Femur (tissue), 1 donor: ENCODE measurements at regions not wholly inside any gene's neighbourhood (a gene's known extent, or its start where the extent isn't known, plus 50 kb on each side); places are given as distances from the start of the nearest gene placed in this dataset.

Experiments used
- DNase-seq: peaks from one replicate; pipeline ENCODE4 v3.0.0-alpha.2; 2017

DNA sequence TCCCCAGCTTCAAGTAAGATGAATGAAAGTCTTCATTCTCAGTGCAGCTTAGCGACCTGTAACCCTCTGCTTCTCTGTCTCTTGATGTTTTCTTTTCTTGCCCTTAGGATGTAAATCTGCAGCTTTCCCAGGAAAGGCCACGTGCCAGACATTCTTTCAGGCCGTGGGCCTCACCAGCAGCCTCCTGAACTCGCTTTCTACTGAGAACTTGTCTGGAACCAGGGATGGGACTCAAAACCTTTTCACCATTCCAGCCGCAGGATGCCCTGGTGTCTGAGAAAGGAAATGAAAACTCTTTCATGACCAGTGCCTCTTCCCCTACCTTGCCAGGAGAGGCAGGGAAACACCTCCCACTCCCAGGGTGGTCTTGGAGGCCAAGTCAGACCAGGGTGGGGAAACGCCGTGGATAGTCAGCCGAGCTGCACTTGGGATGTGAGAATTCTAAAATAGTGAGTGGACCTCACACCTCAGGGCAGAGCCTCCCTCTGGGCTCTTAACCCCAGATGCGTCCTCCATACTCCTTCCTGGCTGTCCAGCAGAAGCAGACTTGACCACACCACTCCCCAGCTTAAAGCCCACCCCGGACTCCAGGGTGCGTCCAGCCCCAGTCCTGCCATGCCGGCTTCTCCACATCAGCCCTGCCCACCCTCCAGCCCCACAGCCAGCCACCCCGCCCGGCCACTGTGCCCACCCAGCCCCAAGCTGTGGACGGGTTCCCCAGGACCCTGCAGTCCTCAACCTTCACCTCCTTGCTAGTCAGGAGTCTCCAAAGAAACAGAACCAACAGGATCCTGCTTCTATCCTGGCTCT is 115.5 kb downstream of the TWIST2 start:
- DNase-seq: no peak

DNA sequence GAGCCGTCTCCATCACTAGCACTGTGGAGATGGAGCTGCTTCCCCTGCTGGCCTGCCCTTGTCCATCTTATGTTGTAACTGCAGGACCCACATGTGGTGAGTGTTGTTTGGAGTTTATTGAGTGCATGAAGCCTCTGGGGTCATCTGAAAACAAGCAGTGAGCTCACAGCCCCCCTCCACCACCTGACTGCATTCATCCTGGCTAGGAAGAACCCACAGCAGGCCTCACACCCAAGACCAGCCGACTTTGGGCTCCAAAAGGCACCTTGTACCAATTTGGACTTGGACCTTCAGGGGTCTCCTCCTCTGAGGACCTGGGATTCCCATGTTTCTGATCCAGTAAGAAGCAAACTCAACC is 116.1 kb downstream of the TWIST2 start:
- no peak for DNase-seq

DNA sequence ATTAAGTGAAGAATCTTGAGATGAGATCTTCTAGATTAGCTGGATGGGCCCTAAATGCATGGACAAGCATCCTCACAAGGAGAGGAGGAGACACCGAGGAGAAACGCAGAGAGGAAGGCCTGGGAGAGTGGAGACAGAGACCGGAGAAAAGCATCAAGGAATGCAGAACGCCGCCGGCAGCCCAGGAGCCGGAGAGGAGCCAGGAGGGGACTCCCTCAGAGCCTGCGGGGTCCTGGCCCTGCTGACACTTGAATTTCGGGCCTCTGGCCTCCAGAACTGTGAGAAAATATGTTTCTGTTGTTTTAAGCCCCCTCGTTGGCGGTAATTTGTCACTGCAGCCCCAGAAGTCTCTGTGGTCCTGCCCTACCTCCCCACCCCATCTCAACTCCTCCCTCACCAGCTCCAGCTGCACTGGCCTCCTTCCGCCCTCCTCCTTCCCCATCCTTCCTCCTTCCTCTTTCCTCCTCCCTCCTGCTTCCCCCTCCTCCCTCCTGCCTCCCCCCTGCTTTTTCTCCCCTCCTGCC is 116.7 kb downstream of the TWIST2 start:
- no peak for DNase-seq

- DNase-seq: no peak
Observed at GRCh38 chr2:238965371-238966071, 117.6 kb downstream of the TWIST2 start.

GRCh38 chr2:238966072-238966937 is 118.4 kb downstream of the TWIST2 start:
- no peak for DNase-seq

DNA sequence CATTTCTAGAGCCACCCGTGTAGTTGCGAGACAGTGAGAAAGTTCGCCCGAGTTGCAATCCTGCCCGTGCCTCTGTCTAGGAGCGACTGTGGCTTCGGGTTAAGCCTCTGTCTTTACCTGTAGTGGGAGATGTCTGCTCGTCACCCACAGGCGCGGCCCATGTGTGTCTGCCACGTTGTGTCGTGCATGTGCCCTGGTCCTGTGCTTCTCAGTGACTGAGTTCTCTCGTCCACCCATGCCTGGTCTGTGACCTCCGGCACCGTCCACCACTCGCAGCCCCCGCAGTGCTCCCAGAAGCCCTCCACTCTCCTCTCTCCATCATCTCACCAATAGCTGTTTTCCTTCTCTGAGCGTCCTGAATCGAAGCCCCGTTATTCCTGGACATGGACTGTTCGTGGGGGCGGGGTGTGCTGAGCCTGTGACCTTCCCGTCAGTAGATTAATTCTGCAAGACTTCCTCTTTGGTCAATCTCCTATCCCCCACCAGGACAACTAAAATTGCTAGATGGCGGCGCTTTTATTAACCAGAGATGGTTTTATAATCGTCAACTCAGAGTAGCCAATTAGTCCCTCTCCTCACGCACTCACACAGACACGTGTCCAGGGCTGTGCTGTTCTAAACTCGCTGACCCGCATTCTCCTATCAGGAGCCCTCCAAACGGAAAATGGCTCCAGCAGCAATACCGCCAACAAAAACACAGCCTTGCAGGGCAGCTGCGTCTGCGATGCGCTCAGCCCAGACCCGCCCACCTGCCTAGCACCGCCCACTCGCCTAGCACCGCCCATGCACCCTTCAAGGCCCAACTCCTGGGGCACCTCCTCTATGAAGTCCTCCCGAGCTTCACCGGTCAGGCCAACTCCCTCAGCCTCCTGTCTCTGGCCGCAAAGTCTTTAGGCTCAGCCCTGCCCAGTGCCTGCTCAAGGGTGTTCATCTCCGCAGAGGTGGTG is 119.4 kb downstream of the TWIST2 start:
- DNase-seq: no peak

- no peak for DNase-seq
Observed at GRCh38 chr2:238967978-238968360, 120.1 kb downstream of the TWIST2 start.

GRCh38 chr2:238968616-238969384 is 120.9 kb downstream of the TWIST2 start:
- DNase-seq: no peak

DNA sequence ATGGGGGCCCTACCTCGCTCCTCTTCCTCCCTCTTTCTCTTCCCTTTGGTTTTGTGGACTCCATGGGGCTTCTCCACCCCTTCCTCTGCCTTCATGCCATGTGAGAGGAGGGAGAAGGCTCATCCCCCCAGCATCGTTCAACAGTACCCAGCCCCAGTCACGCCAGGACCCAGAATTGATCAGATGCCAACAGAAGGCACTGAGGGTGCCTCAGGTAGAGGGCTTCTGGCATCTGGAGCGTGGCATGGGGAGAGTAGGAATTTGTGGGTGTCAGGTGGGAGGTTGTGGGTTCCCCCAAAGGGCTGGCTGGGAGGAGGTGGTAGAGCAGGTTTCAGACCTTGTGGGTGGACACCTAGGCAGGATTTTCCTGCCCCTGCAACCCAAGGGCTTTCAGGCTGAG is 122.0 kb downstream of the TWIST2 start:
- no peak for DNase-seq

GRCh38 chr2:238970553-238971081 is 122.7 kb downstream of the TWIST2 start:
- peak; percentile 71 for DNase-seq

DNA sequence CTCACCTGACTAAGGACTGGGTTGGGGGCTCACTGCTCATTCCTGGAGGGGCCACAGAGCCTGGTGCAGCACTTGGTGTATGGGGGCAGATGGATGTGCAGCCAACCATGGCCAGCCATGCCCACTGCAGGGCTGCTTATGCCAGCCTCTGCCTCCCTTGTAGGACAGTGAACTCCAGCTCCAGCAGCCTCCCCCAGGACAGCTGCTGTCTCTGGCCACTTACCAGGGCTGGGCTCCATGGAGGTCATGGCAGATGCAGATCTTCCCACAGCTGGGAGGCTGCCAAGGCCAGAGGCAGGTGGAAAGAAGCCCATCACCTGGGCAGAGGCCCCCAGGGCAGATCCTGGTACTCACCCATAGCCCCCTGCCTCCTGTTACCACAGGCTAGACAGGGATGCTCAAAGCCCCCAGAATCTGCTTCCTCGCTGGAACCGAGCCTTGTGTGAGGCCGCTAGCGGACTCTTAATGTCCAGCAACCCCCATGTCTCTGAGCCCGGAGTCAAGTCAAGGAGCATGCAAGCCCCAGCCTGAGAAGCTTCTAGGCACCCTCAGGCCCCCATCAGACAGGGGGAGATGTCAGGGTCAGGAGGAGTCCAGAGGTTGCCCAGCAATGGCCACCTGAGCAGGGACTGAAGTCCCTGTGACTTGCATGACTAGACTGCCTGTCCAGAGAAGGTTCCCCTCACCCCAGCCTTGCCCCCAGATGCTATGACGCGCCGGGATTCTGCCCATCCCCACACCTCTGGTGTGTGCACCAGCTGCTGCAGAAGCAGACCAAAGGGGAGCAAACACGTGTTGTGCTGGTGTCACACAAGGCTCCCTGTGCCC is 123.6 kb downstream of the TWIST2 start:
- no peak for DNase-seq

- no peak for DNase-seq
Observed at GRCh38 chr2:238972146-238972445, 124.2 kb downstream of the TWIST2 start.

- DNase-seq: no peak
Observed at GRCh38 chr2:238973038-238973739, 125.3 kb downstream of the TWIST2 start.

- no peak for DNase-seq
Observed at GRCh38 chr2:238974081-238974480, 126.2 kb downstream of the TWIST2 start.

DNA sequence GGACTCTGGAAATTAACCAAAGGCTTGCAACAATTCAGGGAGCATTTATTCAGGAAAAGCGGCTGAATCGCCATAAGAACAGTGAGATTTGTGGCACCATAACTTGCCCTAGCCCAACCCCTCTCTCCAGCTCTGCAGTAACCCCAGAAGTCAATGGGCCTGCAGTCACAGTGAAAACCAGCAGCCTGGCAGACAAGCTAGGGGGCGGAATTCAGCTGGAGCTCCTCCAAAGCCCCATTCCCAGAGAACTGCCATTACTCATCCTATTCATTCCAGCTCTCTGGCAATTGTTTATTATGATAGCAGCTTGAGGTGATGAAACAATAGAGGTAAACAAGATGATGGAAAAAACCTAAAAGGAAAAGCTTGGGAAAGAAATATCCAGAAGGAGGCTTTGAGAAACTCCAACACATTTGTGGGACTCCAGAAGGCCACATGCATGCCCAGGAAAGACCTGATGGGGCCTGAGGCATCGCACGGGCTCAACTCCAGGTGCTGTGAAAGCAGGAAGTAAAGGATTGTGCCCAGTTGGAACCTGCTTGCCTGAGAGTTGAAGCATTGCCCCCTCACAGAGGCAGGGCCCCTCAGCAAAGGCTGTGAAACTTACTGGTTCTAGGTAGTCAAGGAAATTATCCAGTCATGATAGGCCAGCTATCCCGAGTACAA is 126.7 kb downstream of the TWIST2 start:
- no peak for DNase-seq

DNA sequence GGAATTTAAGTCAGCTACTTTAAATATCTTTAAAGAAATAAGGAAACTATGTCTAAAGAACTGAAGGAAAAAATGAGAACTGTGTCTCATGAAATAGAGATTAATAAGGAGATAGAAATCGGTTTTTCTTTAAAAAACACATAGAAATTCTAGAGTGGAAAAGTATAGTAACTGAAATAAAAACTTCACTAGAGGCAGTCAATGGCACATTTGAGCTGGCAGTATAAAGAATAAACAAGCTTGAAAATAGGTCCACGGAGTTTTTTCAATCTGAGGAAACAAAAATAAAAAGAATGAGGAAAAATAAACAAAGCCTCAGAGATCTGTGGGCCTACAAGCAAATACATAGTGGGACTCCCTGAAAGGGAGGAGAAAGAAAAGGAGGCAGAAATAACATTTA is 127.5 kb downstream of the TWIST2 start:
- no peak for DNase-seq

DNA sequence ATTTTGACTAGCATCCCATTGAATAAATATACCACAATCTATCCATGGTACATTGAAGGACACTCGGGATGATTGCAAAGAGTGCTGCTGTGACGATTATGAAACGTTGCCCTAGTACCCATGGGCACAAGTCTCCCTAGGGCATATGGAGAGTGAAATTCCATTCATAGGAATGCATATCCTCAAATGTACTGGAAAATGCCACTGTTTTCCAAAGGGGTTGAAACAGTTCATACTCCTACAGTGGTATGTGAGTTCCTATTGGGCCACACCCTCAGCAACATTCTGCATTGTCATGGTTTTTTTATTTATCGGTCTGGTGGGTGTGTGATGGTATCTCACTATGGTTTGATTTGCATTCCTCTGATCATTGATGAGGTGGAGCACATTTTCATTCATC is 130.6 kb downstream of the TWIST2 start:
- DNase-seq: no peak

- DNase-seq: no peak
Observed at GRCh38 chr2:238979636-238980035, 131.8 kb downstream of the TWIST2 start.
